ENCODE measurements at regions not wholly inside any gene's neighbourhood (a gene's known extent, or its start where the extent isn't known, plus 50 kb on each side); places are given as distances from the start of the nearest gene placed in this dataset.
"Not testable (repeated sequence)": the region's sequence is repeated elsewhere in the genome, so short reads cannot be mapped to it uniquely, and the experiment has no call there.

- no peak overlapping the region for H3K4me3 ChIP-seq (ENCODE audit: low read depth, low read length)
- TF ChIP-seq CTCF (IDR thresholded peaks at IDR 0.05; ENCODE audit: low read depth, low read length) = no peak
- in situ Hi-C loops (cut with HindIII; ENCODE audit: low sequenced_read_pairs) = no loop called here
- DNase-seq (ENCODE audit: low read depth, low spot score) = no peak
Observed at GRCh38 chr6:8175046-8175777, 72.9 kb upstream of the EEF1E1 start.

- in situ Hi-C loops (cut with HindIII; ENCODE audit: low sequenced_read_pairs) = no loop called here
- H3K4me3 ChIP-seq (ENCODE audit: low read depth, low read length) = no peak overlapping the region
- DNase-seq (ENCODE audit: low read depth, low spot score) = no peak
- no peak for TF ChIP-seq CTCF (IDR thresholded peaks at IDR 0.05; ENCODE audit: low read depth, low read length)
Observed at GRCh38 chr6:8174571-8174970, 72.2 kb upstream of the EEF1E1 start.

- no peak for TF ChIP-seq CTCF (IDR thresholded peaks at IDR 0.05; ENCODE audit: low read depth, low read length)
- in situ Hi-C loops (cut with HindIII; ENCODE audit: low sequenced_read_pairs) = no loop called here
- H3K4me3 ChIP-seq (ENCODE audit: low read depth, low read length) = no peak overlapping the region
- no peak for DNase-seq (ENCODE audit: low read depth, low spot score)
Observed at GRCh38 chr6:8172530-8172929, 70.2 kb upstream of the EEF1E1 start.

GRCh38 chr6:8170754-8171153 lies 68.4 kb upstream of the EEF1E1 start:
- no peak for DNase-seq (ENCODE audit: low read depth, low spot score)
- in situ Hi-C loops (cut with HindIII; ENCODE audit: low sequenced_read_pairs) = no loop called here
- H3K4me3 ChIP-seq (ENCODE audit: low read depth, low read length) = no peak overlapping the region
- no peak for TF ChIP-seq CTCF (IDR thresholded peaks at IDR 0.05; ENCODE audit: low read depth, low read length)

GRCh38 chr6:8170245-8170644 lies 67.9 kb upstream of the EEF1E1 start:
- in situ Hi-C loops (cut with HindIII; ENCODE audit: low sequenced_read_pairs) = no loop called here
- DNase-seq (ENCODE audit: low read depth, low spot score) = no peak
- TF ChIP-seq CTCF (IDR thresholded peaks at IDR 0.05; ENCODE audit: low read depth, low read length) = peak; percentile 2
- H3K4me3 ChIP-seq (ENCODE audit: low read depth, low read length) = no peak overlapping the region

GRCh38 chr6:8166156-8166555 lies 63.8 kb upstream of the EEF1E1 start:
- no peak overlapping the region for H3K4me3 ChIP-seq (ENCODE audit: low read depth, low read length)
- no peak for TF ChIP-seq CTCF (IDR thresholded peaks at IDR 0.05; ENCODE audit: low read depth, low read length)
- DNase-seq (ENCODE audit: low read depth, low spot score) = no peak
- in situ Hi-C loops (cut with HindIII; ENCODE audit: low sequenced_read_pairs) = no loop called here

- H3K4me3 ChIP-seq (ENCODE audit: low read depth, low read length); DNase-seq (ENCODE audit: low read depth, low spot score); in situ Hi-C loops (cut with HindIII; ENCODE audit: low sequenced_read_pairs): not testable (repeated sequence)
Observed at GRCh38 chr6:8165008-8165407, 62.7 kb upstream of the EEF1E1 start.

- in situ Hi-C loops (cut with HindIII; ENCODE audit: low sequenced_read_pairs); H3K4me3 ChIP-seq (ENCODE audit: low read depth, low read length); DNase-seq (ENCODE audit: low read depth, low spot score): not testable (repeated sequence)
Observed at GRCh38 chr6:8164281-8164680, 61.9 kb upstream of the EEF1E1 start.
